GM12878 (cell line): ENCODE measurements at regions not wholly inside any gene's neighbourhood (a gene's known extent, or its start where the extent isn't known, plus 50 kb on each side); places are given as distances from the start of the nearest gene placed in this dataset.

ENCODE experiments used
- ATAC-seq: fragments of 200-7000 bp; cut with Tn5 transposase; 3 replicates; pipeline ENCODE4 v1.9.1; 2020; ENCODE audit warnings: mild to moderate bottlenecking, moderate library complexity
- BruUV-seq: library from RNA; stranded (reverse); fragments of 400-500 nt; replicated peaks from 2 replicates; lab custom pipeline; 2021; lab: Mats Ljungman, UMichigan
- CTCF ChIA-PET: fragments of 300-600 bp; sonication (Branson Sonifier 250); formaldehyde crosslinking; extraction: SDS; loops from one replicate; lab custom pipeline; 2021; ENCODE audit warnings: inconsistent platforms; lab: Yijun Ruan, JAX
- POLR2A ChIA-PET: fragments of 350-600 bp; formaldehyde crosslinking; extraction: SDS; loops from one replicate; lab custom pipeline; 2021; ENCODE audit warnings: inconsistent platforms; lab: Charles Lee
- RAD21 ChIA-PET: fragments of 300-600 bp; sonication (Branson Sonifier 250); formaldehyde crosslinking; loops from one replicate; lab custom pipeline; 2023; ENCODE audit warnings: antibody characterized with exemption; ENCODE audit not compliant: unreplicated experiment; lab: Charles Lee
- SMC1A ChIA-PET: fragments of 300-600 bp; sonication (Branson Sonifier 250); formaldehyde crosslinking; loops from one replicate; lab custom pipeline; 2023; ENCODE audit not compliant: unreplicated experiment, uncharacterized antibody; lab: Charles Lee
- DNase-seq: peaks from one replicate; pipeline ENCODE4 v3.0.0-alpha.2; 2011; ENCODE audit warnings: low read depth, low spot score
- FAIRE-seq: peaks from 3 replicates; lab custom pipeline; 2011; peaks lifted over from hg19 to GRCh38; lab: Jason Lieb, UNC
- H2AFZ ChIP-seq: 2 replicates; pipeline ENCODE4 v1.6.0; 2011; ENCODE audit warnings: low read depth, low read length, control low read depth; ENCODE audit not compliant: control insufficient read depth
- H3K27ac ChIP-seq: 2 replicates; pipeline ENCODE4 v1.5.1; 2011; ENCODE audit warnings: control low read depth; ENCODE audit not compliant: control insufficient read depth, insufficient read depth
- H3K27me3 ChIP-seq, 2 experiments: replicated peaks in 1 of 2; 2 replicates each; pipeline versions ENCODE4 v1.6.0 to v1.6.1; 2011; ENCODE audit warnings: low read length in 1 of 2; ENCODE audit not compliant: control insufficient read depth in 2 of 2, insufficient read depth in 2 of 2
- H3K36me3 ChIP-seq, 2 experiments: 2 replicates each; pipeline ENCODE4 v1.5.1; 2011; ENCODE audit warnings: low read length in 1 of 2; ENCODE audit not compliant: control insufficient read depth in 2 of 2, insufficient read depth in 2 of 2
- H3K4me1 ChIP-seq: 2 replicates; pipeline ENCODE4 v1.6.1; 2011; ENCODE audit warnings: mild to moderate bottlenecking, low read length, moderate library complexity, mixed read lengths; ENCODE audit not compliant: control insufficient read depth, insufficient read depth
- H3K4me2 ChIP-seq: 2 replicates; pipeline ENCODE4 v1.6.0; 2011; ENCODE audit warnings: control low read depth; ENCODE audit not compliant: control insufficient read depth, insufficient read depth
- H3K4me3 ChIP-seq: fragments of 200-600 bp; sonication (generic); 2 replicates; pipeline ENCODE4 v1.5.1; 2016
- H3K79me2 ChIP-seq: 2 replicates; pipeline ENCODE4 v1.6.0; 2011; ENCODE audit warnings: low read length; ENCODE audit not compliant: control insufficient read depth, insufficient read depth
- H3K9ac ChIP-seq: 2 replicates; pipeline ENCODE4 v1.8.0; 2011; ENCODE audit warnings: low read length, control low read depth, mixed read lengths; ENCODE audit not compliant: control insufficient read depth, insufficient read depth
- H3K9me3 ChIP-seq: replicated peaks from 3 replicates; pipeline ENCODE4 v1.5.1; 2011; ENCODE audit warnings: mild to moderate bottlenecking, low read length; ENCODE audit not compliant: control insufficient read depth, insufficient read depth
- H4K20me1 ChIP-seq: 2 replicates; pipeline ENCODE4 v1.6.0; 2011; ENCODE audit not compliant: control insufficient read depth, insufficient read depth
- BCLAF1 ChIP-seq: fragments of 450-650 bp; IDR thresholded peaks from 2 replicates; pipeline ENCODE4 v1.6.1; 2017; ENCODE audit warnings: antibody characterized with exemption, mild to moderate bottlenecking, moderate library complexity
- CEBPZ ChIP-seq: fragments of 150-350 bp; IDR thresholded peaks from 2 replicates; pipeline ENCODE4 v1.6.1; 2016; ENCODE audit warnings: low read depth, low read length
- CREB1 ChIP-seq: IDR thresholded peaks from 2 replicates; pipeline ENCODE4 v1.6.1; 2012; ENCODE audit warnings: low read depth, mild to moderate bottlenecking, inconsistent platforms
- MTA2 ChIP-seq: fragments of 450-650 bp; IDR thresholded peaks from 2 replicates; pipeline ENCODE4 v1.6.1; 2016; ENCODE audit warnings: low read depth, mild to moderate bottlenecking, moderate library complexity
- MYC ChIP-seq: IDR thresholded peaks from 2 replicates; pipeline ENCODE4 v1.6.1; 2011; ENCODE audit warnings: mild to moderate bottlenecking, low read length, moderate library complexity, inconsistent platforms; ENCODE audit not compliant: insufficient read depth, insufficient replicate concordance, insufficient read length, severe bottlenecking
- POU2F2 ChIP-seq: IDR thresholded peaks from 3 replicates; pipeline ENCODE4 v1.6.1; 2011; ENCODE audit warnings: low read depth, mild to moderate bottlenecking, low read length, borderline replicate concordance
- SP1 ChIP-seq: IDR thresholded peaks from one replicate; pipeline ENCODE4 v1.6.1; 2011; ENCODE audit warnings: low read depth, low read length
- SPI1 ChIP-seq: IDR thresholded peaks from 2 replicates; pipeline ENCODE4 v1.6.1; 2011; ENCODE audit warnings: low read depth, mild to moderate bottlenecking, low read length, moderate library complexity, borderline replicate concordance; ENCODE audit not compliant: insufficient read depth
- SUZ12 ChIP-seq: fragments of 200-600 bp; sonication (generic); IDR thresholded peaks from one replicate; pipeline ENCODE4 v1.6.1; 2018; ENCODE audit warnings: antibody characterized with exemption, mild to moderate bottlenecking; ENCODE audit not compliant: unreplicated experiment
- TCF7 ChIP-seq: IDR thresholded peaks from 2 replicates; pipeline ENCODE4 v1.6.1; 2014; ENCODE audit warnings: antibody characterized with exemption, borderline replicate concordance
- YY1 ChIP-seq: IDR thresholded peaks from 2 replicates; pipeline ENCODE4 v1.6.1; 2011; ENCODE audit warnings: low read depth, mild to moderate bottlenecking, low read length
- ZNF207 ChIP-seq: fragments of 450-650 bp; IDR thresholded peaks from 2 replicates; pipeline ENCODE4 v1.6.1; 2014; ENCODE audit warnings: antibody characterized with exemption, mild to moderate bottlenecking, borderline replicate concordance
- WGBS: methylation state at CpG from one replicate; pipeline ENCODE4 v1.1.6; 2016; ENCODE audit warnings: low lambda C conversion rate; ENCODE audit not compliant: insufficient replicate concordance, insufficient coverage; ENCODE audit errors: missing lambda C conversion rate; 5-methylcytosine and 5-hydroxymethylcytosine counted together
- in situ Hi-C: fragments of 300-500 bp; cut with MboI; formaldehyde crosslinking; loops from 9 replicates; pipeline ENCODE4 v1.14.3; 2018; ENCODE audit warnings: mixed read lengths
- intact Hi-C: fragments of 100-400 bp; cut with micrococcal nuclease; formaldehyde crosslinking; loops from one replicate; pipeline ENCODE4 v1.14.2; 2022; ENCODE audit not compliant: unreplicated experiment

- no peak overlapping the region for H3K4me3 ChIP-seq
- H3K9ac ChIP-seq, result no peak overlapping the region
- TF ChIP-seq CREB1 (no peak), SP1 (no peak), SPI1 (no peak), POU2F2 (no peak)
- H3K79me2 ChIP-seq, result no peaks in the 10 kb centered on the region
- RAD21 ChIA-PET, result no interaction called here
- CTCF ChIA-PET, result no interaction called here
- H3K27ac ChIP-seq, result no peak overlapping the region
- intact Hi-C loops, result loop anchor here (10.0 kb wide), 1 partner anchor 198 kb away; no protein-coding TSS in a partner anchor
- H4K20me1 ChIP-seq, result no peaks in the 10 kb centered on the region
- POLR2A ChIA-PET, result no interaction called here
- ATAC-seq, result no peak
- H3K4me1 ChIP-seq, result no peaks in the 10 kb centered on the region
- WGBS, result 0% methylated on average over 6 of the region's 6 CpGs
- H3K9me3 ChIP-seq, result no peaks in the 10 kb centered on the region
- no peak for DNase-seq
- no peaks in the 10 kb centered on the region for H3K36me3 ChIP-seq
- in situ Hi-C loops, result no loop called here
- no peak overlapping the region for H2AFZ ChIP-seq
- H3K4me2 ChIP-seq, result no peak overlapping the region
- no peak for FAIRE-seq
- SMC1A ChIA-PET, result no interaction called here
- BruUV-seq, result no TSS peak
- no peaks in the 10 kb centered on the region for H3K27me3 ChIP-seq
These were observed 210.2 kb upstream of the MKI67 start for GRCh38 chr10:128336401-128336800.

- Histone ChIP-seq H3K9me3 (no peaks in the 10 kb centered on the region), H3K4me1 (no peaks in the 10 kb centered on the region), H2AFZ (no peak overlapping the region), H3K79me2 (no peaks in the 10 kb centered on the region), H3K27me3 (no peaks in the 10 kb centered on the region), H3K9ac (no peak overlapping the region), H4K20me1 (no peaks in the 10 kb centered on the region), H3K27ac (no peak overlapping the region), H3K4me3 (no peak overlapping the region), H3K4me2 (no peak overlapping the region), H3K36me3 (no peaks in the 10 kb centered on the region)
- ChIA-PET SMC1A (no interaction called here), POLR2A (no interaction called here), CTCF (interaction anchor here (1.1 kb wide), 1 partner anchor 126 kb away, joined by 3 read pairs; no protein-coding TSS in a partner anchor), RAD21 (no interaction called here)
- no peak for DNase-seq
- ATAC-seq, result no peak
- intact Hi-C loops, result loop anchor here (10.0 kb wide), 1 partner anchor 197 kb away; no protein-coding TSS in a partner anchor
- in situ Hi-C loops, result no loop called here
- BruUV-seq, result no TSS peak
- no peak for FAIRE-seq
- WGBS, result 17% methylated on average over 7 of the region's 7 CpGs
- TF ChIP-seq YY1, result no peak
- no peak for TF ChIP-seq MYC
- no peak for TF ChIP-seq CEBPZ
- no peak for TF ChIP-seq MTA2
- no peak for TF ChIP-seq BCLAF1
- TF ChIP-seq ZNF207, result no peak
- TF ChIP-seq SUZ12, result no peak
- TF ChIP-seq TCF7, result no peak
These were observed 211.7 kb upstream of the MKI67 start for GRCh38 chr10:128337860-128338378.
